ENCODE measurements at regions not wholly inside any gene's neighbourhood (a gene's known extent, or its start where the extent isn't known, plus 50 kb on each side); places are given as distances from the start of the nearest gene placed in this dataset.

- no peak for DNase-seq (ENCODE audit: low read depth in 2 of 3, low spot score in 2 of 3)
Measured at GRCh38 chr10:105698592-105698991, 1057.5 kb downstream of the SORCS3 start.

- DNase-seq (ENCODE audit: low read depth in 2 of 3, low spot score in 2 of 3), result no peak
Measured at GRCh38 chr10:105697290-105697780, 1056.2 kb downstream of the SORCS3 start.

GRCh38 chr10:105691811-105692210, 1050.7 kb downstream of the SORCS3 start:
- DNase-seq (ENCODE audit: low read depth in 2 of 3, low spot score in 2 of 3), result no peak

GRCh38 chr10:105682911-105683310, 1041.8 kb downstream of the SORCS3 start:
- DNase-seq (ENCODE audit: low read depth in 2 of 3, low spot score in 2 of 3), result no peak

GRCh38 chr10:105681051-105681450, 1040.0 kb downstream of the SORCS3 start:
- DNase-seq (ENCODE audit: low read depth in 2 of 3, low spot score in 2 of 3), result no peak

- no peak for DNase-seq (ENCODE audit: low read depth in 2 of 3, low spot score in 2 of 3)
Measured at GRCh38 chr10:105679781-105680180, 1038.7 kb downstream of the SORCS3 start.

- no peak for DNase-seq (ENCODE audit: low read depth in 2 of 3, low spot score in 2 of 3)
Measured at GRCh38 chr10:105675333-105675732, 1034.2 kb downstream of the SORCS3 start.

- no peak for DNase-seq (ENCODE audit: low read depth in 2 of 3, low spot score in 2 of 3)
Measured at GRCh38 chr10:105674448-105674847, 1033.4 kb downstream of the SORCS3 start.

- no peak for DNase-seq (ENCODE audit: low read depth in 2 of 3, low spot score in 2 of 3)
Measured at GRCh38 chr10:105658696-105659095, 1017.6 kb downstream of the SORCS3 start.

- DNase-seq (ENCODE audit: low read depth in 2 of 3, low spot score in 2 of 3), result no peak
Measured at GRCh38 chr10:105656856-105657255, 1015.8 kb downstream of the SORCS3 start.

- DNase-seq (ENCODE audit: low read depth in 2 of 3, low spot score in 2 of 3), result no peak
Measured at GRCh38 chr10:105650306-105650705, 1009.2 kb downstream of the SORCS3 start.

GRCh38 chr10:105647354-105647753, 1006.3 kb downstream of the SORCS3 start:
- no peak for DNase-seq (ENCODE audit: low read depth in 2 of 3, low spot score in 2 of 3)

GRCh38 chr10:105644978-105645377, 1003.9 kb downstream of the SORCS3 start:
- no peak for DNase-seq (ENCODE audit: low read depth in 2 of 3, low spot score in 2 of 3)

- no peak for DNase-seq (ENCODE audit: low read depth in 2 of 3, low spot score in 2 of 3)
Measured at GRCh38 chr10:105644559-105644958, 1003.5 kb downstream of the SORCS3 start.

GRCh38 chr10:105644091-105644490, 1003.0 kb downstream of the SORCS3 start:
- DNase-seq (ENCODE audit: low read depth in 2 of 3, low spot score in 2 of 3), result no peak

GRCh38 chr10:105643660-105644059, 1002.6 kb downstream of the SORCS3 start:
- no peak for DNase-seq (ENCODE audit: low read depth in 2 of 3, low spot score in 2 of 3)

- DNase-seq (ENCODE audit: low read depth in 2 of 3, low spot score in 2 of 3), result no peak
Measured at GRCh38 chr10:105634281-105634680, 993.2 kb downstream of the SORCS3 start.

- no peak for DNase-seq (ENCODE audit: low read depth in 2 of 3, low spot score in 2 of 3)
Measured at GRCh38 chr10:105615715-105616365, 974.8 kb downstream of the SORCS3 start.

GRCh38 chr10:105611244-105611798, 970.2 kb downstream of the SORCS3 start:
- DNase-seq (ENCODE audit: low read depth in 2 of 3, low spot score in 2 of 3), result no peak

- no peak for DNase-seq (ENCODE audit: low read depth in 2 of 3, low spot score in 2 of 3)
Measured at GRCh38 chr10:105609451-105609850, 968.4 kb downstream of the SORCS3 start.

GRCh38 chr10:105605918-105606317, 964.8 kb downstream of the SORCS3 start:
- DNase-seq (ENCODE audit: low read depth in 2 of 3, low spot score in 2 of 3), result no peak

GRCh38 chr10:105605104-105605503, 964.0 kb downstream of the SORCS3 start:
- no peak for DNase-seq (ENCODE audit: low read depth in 2 of 3, low spot score in 2 of 3)

GRCh38 chr10:105598207-105598606, 957.1 kb downstream of the SORCS3 start:
- DNase-seq (ENCODE audit: low read depth in 2 of 3, low spot score in 2 of 3), result no peak
